Adrenal gland (tissue), 5 donors: ENCODE measurements at regions not wholly inside any gene's neighbourhood (a gene's known extent, or its start where the extent isn't known, plus 50 kb on each side); places are given as distances from the start of the nearest gene placed in this dataset.

Source experiments
- CTCF ChIP-seq, 6 experiments: fragments of 450-650 bp in 4 of 6; fragments of 200-600 bp in 2 of 6; sonication (generic) in 1 of 6; IDR thresholded peaks; 1 replicate in 5 of 6; 2 replicates in 1 of 6; pipeline versions ENCODE4 v1.5.1 to v1.8.0; 2016 to 2021; ENCODE audit warnings: antibody characterized with exemption in 6 of 6, mild to moderate bottlenecking in 2 of 6, moderate library complexity in 1 of 6
- POLR2A ChIP-seq, 2 donors: fragments of 450-650 bp; IDR thresholded peaks; one replicate each; pipeline ENCODE4 v1.6.1; 2017; ENCODE audit warnings: antibody characterized with exemption in 2 of 2, mild to moderate bottlenecking in 2 of 2, moderate library complexity in 1 of 2
- donor health status: DM: no; HTN: no; CAD: no.

DNA sequence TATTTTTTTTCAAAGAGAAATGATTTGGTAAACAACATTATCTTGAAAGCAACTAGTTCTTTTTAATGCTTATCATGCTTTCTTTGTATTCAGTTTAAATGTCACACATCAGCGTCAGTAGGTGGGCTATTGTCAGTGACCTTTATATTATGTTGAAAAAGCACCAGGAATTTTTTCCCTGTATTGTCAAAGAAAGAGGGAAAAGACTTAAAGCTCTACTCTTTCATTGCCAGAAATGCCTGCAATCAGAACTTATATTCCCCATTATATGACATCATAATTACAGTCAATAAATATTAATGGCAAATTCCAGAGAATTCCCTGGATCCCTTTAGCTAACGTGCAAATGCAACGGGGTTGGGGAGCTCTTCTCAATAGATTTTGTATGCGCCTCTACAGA, 353.9 kb downstream of the CDH2 start:
- no peak for TF ChIP-seq CTCF (IDR thresholded peaks at IDR 0.05)
- TF ChIP-seq POLR2A (IDR thresholded peaks at IDR 0.05) = no peak
